Mammary epithelial cell (primary cell): ENCODE measurements at regions not wholly inside any gene's neighbourhood (a gene's known extent, or its start where the extent isn't known, plus 50 kb on each side); places are given as distances from the start of the nearest gene placed in this dataset.

Experiments used
- CTCF ChIP-seq, 2 donors: IDR thresholded peaks in 1 of 2; conservative IDR thresholded peaks in 1 of 2; 2 replicates each; pipeline ENCODE4 v1.5.1; 2011 to 2012; ENCODE audit warnings: inconsistent platforms in 2 of 2, low read length in 2 of 2, mild to moderate bottlenecking in 2 of 2, control low read depth in 1 of 2, low read depth in 1 of 2; ENCODE audit not compliant: insufficient read depth in 1 of 2; ENCODE audit errors: extremely low read depth in 1 of 2
- EZH2 ChIP-seq: IDR thresholded peaks from 2 replicates; pipeline ENCODE4 v1.6.1; 2012; ENCODE audit warnings: low read length, inconsistent platforms, borderline replicate concordance

GRCh38 chr3:83913381-83913780 is 1045.4 kb upstream of the CADM2 start:
- no peak for TF ChIP-seq CTCF (conservative IDR thresholded peaks at IDR 0.05 in 1 of 2, IDR thresholded peaks at IDR 0.05 in 1 of 2; ENCODE audit: extremely low read depth in 1 of 2, insufficient read depth in 1 of 2, low read depth in 1 of 2, low read length in 2 of 2)
- TF ChIP-seq EZH2, result no peak
